Mucosa of descending colon (tissue), 3 donors: ENCODE measurements at regions not wholly inside any gene's neighbourhood (a gene's known extent, or its start where the extent isn't known, plus 50 kb on each side); places are given as distances from the start of the nearest gene placed in this dataset.

Experiments
- ATAC-seq: fragments of 200-7000 bp; cut with Tn5 transposase; one replicate; pipeline ENCODE4 v1.9.1; 2020; ENCODE audit warnings: mild to moderate bottlenecking, moderate library complexity
- DNase-seq, 3 donors: peaks; one replicate each; pipeline ENCODE4 v3.0.0-alpha.2; 2020
- H3K36me3 ChIP-seq: fragments of 200-600 bp; one replicate; pipeline ENCODE4 v1.8.0; 2021; ENCODE audit warnings: low read depth, mild to moderate bottlenecking
- H3K4me1 ChIP-seq: fragments of 200-600 bp; one replicate; pipeline ENCODE4 v1.8.0; 2021; ENCODE audit warnings: low read depth, mild to moderate bottlenecking
- H3K4me3 ChIP-seq: fragments of 200-600 bp; one replicate; pipeline ENCODE4 v1.8.0; 2021; ENCODE audit warnings: mild to moderate bottlenecking
- H3K9me3 ChIP-seq: fragments of 200-600 bp; one replicate; pipeline ENCODE4 v1.8.0; 2021; ENCODE audit warnings: mild to moderate bottlenecking
- intact Hi-C, 2 donors: fragments of 100-400 bp; cut with DNase I in 1 of 2; cut with micrococcal nuclease in 1 of 2; formaldehyde crosslinking; loops; one replicate each; pipeline versions ENCODE4 v1.11.0 to v1.11.1; 2022; cut with DNase I, micrococcal nuclease
- TF ChIP-seq, protein P1 (sequence below): fragments of 200-600 bp; IDR thresholded peaks from one replicate; pipeline ENCODE4 v1.8.0; 2022; ENCODE audit warnings: antibody characterized with exemption, mild to moderate bottlenecking
- donor health status: DM: no; HTN: no; CAD: no; lungs with moderate emphysema.
- donor health status: DM: no; HTN: no; CAD: no.
- donor health status: DM: no; HTN: yes; CAD: no.

DNA sequence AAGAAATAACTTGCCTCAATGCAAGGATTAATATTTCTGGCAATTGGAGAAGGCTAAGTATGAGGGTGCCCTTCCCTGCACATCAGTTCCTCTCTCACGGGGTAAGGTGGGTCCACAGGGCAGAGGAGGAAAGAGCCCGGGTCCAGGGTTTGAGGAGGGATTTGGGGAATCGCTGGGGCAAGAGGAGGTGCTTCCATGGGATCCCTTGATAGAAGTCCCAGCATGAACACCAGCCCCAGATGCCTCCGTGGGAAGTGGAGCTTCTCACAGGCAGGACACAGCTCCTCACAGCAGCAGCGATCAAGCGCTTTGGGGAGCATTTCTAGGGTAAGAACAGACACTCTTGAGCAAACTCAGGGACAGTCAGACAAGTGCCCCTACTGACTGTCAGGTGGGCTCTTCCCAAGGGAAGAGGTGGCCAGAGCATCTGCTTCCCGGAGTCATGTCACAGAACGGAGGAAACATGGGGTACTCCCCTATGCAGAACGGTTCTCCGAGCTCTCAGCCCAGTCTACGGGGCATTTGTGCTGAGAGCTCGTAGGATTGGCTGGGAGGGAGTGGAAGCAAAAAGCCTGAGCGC, 218.9 kb upstream of the ARL4C start:
- Histone ChIP-seq H3K9me3 (no peaks in the 10 kb centered on the region), H3K4me1 (no peaks in the 10 kb centered on the region), H3K4me3 (no peak overlapping the region), H3K36me3 (no peaks in the 10 kb centered on the region)
- TF ChIP-seq, protein P1, sequence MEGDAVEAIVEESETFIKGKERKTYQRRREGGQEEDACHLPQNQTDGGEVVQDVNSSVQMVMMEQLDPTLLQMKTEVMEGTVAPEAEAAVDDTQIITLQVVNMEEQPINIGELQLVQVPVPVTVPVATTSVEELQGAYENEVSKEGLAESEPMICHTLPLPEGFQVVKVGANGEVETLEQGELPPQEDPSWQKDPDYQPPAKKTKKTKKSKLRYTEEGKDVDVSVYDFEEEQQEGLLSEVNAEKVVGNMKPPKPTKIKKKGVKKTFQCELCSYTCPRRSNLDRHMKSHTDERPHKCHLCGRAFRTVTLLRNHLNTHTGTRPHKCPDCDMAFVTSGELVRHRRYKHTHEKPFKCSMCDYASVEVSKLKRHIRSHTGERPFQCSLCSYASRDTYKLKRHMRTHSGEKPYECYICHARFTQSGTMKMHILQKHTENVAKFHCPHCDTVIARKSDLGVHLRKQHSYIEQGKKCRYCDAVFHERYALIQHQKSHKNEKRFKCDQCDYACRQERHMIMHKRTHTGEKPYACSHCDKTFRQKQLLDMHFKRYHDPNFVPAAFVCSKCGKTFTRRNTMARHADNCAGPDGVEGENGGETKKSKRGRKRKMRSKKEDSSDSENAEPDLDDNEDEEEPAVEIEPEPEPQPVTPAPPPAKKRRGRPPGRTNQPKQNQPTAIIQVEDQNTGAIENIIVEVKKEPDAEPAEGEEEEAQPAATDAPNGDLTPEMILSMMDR: no peak
- intact Hi-C loops: no loop called here
- ATAC-seq: no peak
- no peak for DNase-seq

DNA sequence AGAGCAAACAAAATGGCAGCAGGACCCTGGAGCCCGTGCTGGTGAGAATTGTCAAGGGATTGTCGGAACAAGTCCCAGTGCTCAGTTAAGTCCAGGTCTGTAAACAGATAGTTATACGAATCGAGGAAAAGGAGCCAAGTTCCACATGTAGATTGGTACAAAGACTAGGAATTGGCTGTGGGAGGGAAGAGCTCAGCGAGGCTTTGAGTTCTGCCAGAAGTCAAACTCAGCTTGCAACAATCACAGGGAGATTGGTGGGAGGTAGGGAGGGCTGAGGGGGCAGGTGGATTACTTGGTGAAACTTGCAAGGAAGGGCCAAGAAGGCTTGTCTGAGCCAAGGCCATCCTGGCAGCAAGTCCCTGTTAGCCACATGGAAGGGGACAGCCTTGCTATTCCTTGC, 217.8 kb upstream of the ARL4C start:
- intact Hi-C loops: no loop called here
- Histone ChIP-seq H3K9me3 (no peaks in the 10 kb centered on the region), H3K4me1 (no peaks in the 10 kb centered on the region), H3K4me3 (no peak overlapping the region), H3K36me3 (no peaks in the 10 kb centered on the region)
- TF ChIP-seq, protein P1: no peak
- DNase-seq (no peak), ATAC-seq (no peak)

DNA sequence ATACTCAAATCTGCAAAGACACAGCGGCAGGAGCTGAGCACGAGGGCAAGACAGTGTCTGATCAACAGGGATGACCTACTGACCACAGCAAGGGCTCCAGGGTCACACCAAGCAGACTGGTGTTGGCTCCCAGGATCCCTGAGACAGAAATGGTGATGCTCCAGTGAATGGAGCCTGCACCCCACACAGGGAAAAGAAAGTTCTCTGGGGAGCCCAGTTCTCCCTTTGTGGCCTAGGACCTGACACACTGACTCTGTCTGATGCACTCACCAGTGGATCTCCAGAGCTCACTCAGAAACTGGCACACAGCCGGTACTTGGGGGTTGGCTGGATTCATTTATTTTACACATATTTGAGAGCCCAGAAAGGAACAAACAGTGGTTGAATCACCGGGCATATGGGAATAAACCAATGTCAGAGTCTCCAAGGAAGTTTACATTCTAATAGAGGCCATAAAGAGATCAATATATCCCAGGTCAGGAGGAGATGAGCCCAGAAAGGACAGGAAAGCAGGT, 215.6 kb upstream of the ARL4C start:
- TF ChIP-seq, protein P1: no peak
- intact Hi-C loops: no loop called here
- no peak for ATAC-seq
- Histone ChIP-seq H3K9me3 (no peaks in the 10 kb centered on the region), H3K4me1 (no peaks in the 10 kb centered on the region), H3K4me3 (no peak overlapping the region), H3K36me3 (no peaks in the 10 kb centered on the region)
- DNase-seq: no peak

DNA sequence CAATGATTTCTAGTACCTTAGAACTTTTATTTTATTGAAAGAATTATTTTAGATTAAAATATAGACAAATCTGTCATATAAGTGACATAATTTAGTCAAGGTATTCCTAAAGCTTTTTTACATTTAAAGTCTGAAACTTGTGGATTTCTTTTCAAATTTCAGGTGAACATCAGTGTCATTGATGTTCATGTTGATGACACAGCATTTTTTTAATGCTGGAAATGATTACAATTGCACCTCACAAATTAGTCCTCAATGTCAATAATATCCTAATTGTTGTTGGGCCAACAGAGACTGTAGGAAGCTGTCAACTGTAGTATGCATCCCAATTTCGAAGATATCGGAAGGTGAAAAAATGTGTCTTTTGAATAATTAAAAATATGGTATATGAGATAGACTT, 214.4 kb upstream of the ARL4C start:
- no peaks in the 10 kb centered on the region for H3K9me3 ChIP-seq
- intact Hi-C loops: no loop called here
- TF ChIP-seq, protein P1: no peak
- DNase-seq (no peak), ATAC-seq (no peak)
- H3K4me1 ChIP-seq: no peaks in the 10 kb centered on the region
- H3K36me3 ChIP-seq: no peaks in the 10 kb centered on the region
- no peak overlapping the region for H3K4me3 ChIP-seq

DNA sequence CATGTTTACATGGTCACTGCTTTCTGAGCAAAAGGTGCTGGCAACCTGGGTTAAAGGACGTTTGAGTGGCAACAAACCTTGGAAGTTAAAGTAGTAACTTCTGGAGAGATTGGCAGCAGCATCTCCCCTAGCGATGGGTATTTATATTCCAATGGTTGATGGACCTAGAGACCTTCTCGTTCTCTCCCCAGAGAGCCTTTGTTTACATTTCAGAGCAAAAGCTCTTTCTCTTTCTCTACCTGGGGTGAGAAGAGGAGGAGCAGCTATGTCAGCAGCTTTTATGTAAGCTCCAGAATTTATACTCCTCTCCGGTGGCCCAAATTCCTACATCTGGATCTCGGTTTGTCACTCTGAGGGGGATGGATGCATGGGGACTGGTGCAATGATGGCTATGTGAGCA, 213.7 kb upstream of the ARL4C start:
- H3K4me3 ChIP-seq: no peak overlapping the region
- DNase-seq (no peak), ATAC-seq (no peak)
- TF ChIP-seq, protein P1: no peak
- no peaks in the 10 kb centered on the region for H3K9me3 ChIP-seq
- no peaks in the 10 kb centered on the region for H3K36me3 ChIP-seq
- intact Hi-C loops: no loop called here
- H3K4me1 ChIP-seq: no peaks in the 10 kb centered on the region

DNA sequence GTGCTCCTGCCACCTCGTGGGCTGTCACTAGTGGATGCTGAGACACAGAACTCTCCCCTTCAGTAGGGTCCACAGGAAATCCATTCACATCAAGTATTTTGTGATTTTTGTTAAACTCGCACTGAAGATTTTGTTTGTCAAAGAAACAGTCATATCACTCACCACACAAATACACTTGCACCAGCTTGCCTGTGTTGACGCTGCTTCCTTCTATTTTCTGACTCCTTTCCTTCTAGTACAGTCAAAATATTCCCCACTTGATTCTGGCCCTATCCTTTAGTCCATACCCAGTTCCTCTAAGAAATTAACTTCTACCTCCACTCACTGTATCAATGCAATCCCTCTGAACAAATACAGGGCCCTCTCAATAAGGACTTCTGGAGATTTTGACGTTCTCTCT, 213.2 kb upstream of the ARL4C start:
- no peak for DNase-seq
- TF ChIP-seq, protein P1: no peak
- intact Hi-C loops: no loop called here
- H3K36me3 ChIP-seq: no peaks in the 10 kb centered on the region
- no peak for ATAC-seq
- no peaks in the 10 kb centered on the region for H3K4me1 ChIP-seq
- H3K9me3 ChIP-seq: no peaks in the 10 kb centered on the region
- no peak overlapping the region for H3K4me3 ChIP-seq
